ENCODE measurements at regions not wholly inside any gene's neighbourhood (a gene's known extent, or its start where the extent isn't known, plus 50 kb on each side); places are given as distances from the start of the nearest gene placed in this dataset.

GRCh38 chr14:106845286-106846087, 1319.1 kb downstream of the TMEM121 start (continued):
- no peak for TF ChIP-seq SCMH1 (CRISPR knock-in tag; IDR thresholded peaks at IDR 0.05; ENCODE audit: borderline replicate concordance)
- TF ChIP-seq LRRFIP1 (CRISPR knock-in tag; conservative IDR thresholded peaks at IDR 0.05): no peak
- no peak for TF ChIP-seq U2AF2 (IDR thresholded peaks at IDR 0.05; ENCODE audit: low read depth, low read length)
- no peak for TF ChIP-seq E2F1 (CRISPR knock-in tag; IDR thresholded peaks at IDR 0.05)
- TF ChIP-seq ZNF550 (CRISPR knock-in tag; IDR thresholded peaks at IDR 0.05; ENCODE audit: borderline replicate concordance): no peak
- TF ChIP-seq, protein P1, sequence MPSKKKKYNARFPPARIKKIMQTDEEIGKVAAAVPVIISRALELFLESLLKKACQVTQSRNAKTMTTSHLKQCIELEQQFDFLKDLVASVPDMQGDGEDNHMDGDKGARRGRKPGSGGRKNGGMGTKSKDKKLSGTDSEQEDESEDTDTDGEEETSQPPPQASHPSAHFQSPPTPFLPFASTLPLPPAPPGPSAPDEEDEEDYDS (CRISPR knock-in tag; IDR thresholded peaks at IDR 0.05): peak; percentile 92
- no peak for TF ChIP-seq AGO1 (IDR thresholded peaks at IDR 0.05; ENCODE audit: low read depth, low read length, poor library complexity, severe bottlenecking)
- TF ChIP-seq RCOR2 (CRISPR knock-in tag; IDR thresholded peaks at IDR 0.05): 0 out of 2 replicates have a peak, but pooled peaks have one; percentile 36
- TF ChIP-seq, protein P2, sequence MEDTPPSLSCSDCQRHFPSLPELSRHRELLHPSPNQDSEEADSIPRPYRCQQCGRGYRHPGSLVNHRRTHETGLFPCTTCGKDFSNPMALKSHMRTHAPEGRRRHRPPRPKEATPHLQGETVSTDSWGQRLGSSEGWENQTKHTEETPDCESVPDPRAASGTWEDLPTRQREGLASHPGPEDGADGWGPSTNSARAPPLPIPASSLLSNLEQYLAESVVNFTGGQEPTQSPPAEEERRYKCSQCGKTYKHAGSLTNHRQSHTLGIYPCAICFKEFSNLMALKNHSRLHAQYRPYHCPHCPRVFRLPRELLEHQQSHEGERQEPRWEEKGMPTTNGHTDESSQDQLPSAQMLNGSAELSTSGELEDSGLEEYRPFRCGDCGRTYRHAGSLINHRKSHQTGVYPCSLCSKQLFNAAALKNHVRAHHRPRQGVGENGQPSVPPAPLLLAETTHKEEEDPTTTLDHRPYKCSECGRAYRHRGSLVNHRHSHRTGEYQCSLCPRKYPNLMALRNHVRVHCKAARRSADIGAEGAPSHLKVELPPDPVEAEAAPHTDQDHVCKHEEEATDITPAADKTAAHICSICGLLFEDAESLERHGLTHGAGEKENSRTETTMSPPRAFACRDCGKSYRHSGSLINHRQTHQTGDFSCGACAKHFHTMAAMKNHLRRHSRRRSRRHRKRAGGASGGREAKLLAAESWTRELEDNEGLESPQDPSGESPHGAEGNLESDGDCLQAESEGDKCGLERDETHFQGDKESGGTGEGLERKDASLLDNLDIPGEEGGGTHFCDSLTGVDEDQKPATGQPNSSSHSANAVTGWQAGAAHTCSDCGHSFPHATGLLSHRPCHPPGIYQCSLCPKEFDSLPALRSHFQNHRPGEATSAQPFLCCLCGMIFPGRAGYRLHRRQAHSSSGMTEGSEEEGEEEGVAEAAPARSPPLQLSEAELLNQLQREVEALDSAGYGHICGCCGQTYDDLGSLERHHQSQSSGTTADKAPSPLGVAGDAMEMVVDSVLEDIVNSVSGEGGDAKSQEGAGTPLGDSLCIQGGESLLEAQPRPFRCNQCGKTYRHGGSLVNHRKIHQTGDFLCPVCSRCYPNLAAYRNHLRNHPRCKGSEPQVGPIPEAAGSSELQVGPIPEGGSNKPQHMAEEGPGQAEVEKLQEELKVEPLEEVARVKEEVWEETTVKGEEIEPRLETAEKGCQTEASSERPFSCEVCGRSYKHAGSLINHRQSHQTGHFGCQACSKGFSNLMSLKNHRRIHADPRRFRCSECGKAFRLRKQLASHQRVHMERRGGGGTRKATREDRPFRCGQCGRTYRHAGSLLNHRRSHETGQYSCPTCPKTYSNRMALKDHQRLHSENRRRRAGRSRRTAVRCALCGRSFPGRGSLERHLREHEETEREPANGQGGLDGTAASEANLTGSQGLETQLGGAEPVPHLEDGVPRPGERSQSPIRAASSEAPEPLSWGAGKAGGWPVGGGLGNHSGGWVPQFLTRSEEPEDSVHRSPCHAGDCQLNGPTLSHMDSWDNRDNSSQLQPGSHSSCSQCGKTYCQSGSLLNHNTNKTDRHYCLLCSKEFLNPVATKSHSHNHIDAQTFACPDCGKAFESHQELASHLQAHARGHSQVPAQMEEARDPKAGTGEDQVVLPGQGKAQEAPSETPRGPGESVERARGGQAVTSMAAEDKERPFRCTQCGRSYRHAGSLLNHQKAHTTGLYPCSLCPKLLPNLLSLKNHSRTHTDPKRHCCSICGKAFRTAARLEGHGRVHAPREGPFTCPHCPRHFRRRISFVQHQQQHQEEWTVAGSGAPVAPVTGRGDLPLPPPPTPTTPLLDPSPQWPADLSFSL (CRISPR knock-in tag; IDR thresholded peaks at IDR 0.05): no peak
- TF ChIP-seq ETV5 (CRISPR knock-in tag; IDR thresholded peaks at IDR 0.05; ENCODE audit: borderline replicate concordance): peak; percentile 52; the same call in 1 of the 2 replicates
- TF ChIP-seq ZBTB1 (CRISPR knock-in tag; IDR thresholded peaks at IDR 0.05; ENCODE audit: borderline replicate concordance): no peak
- no peak for TF ChIP-seq BCL3 (CRISPR knock-in tag; IDR thresholded peaks at IDR 0.05)
- TF ChIP-seq NR2F2 (IDR thresholded peaks at IDR 0.05; ENCODE audit: borderline replicate concordance, low read depth): no peak
- TF ChIP-seq BRD4 (CRISPR knock-in tag; IDR thresholded peaks at IDR 0.05): no peak
- TF ChIP-seq ZNF337 (CRISPR knock-in tag; IDR thresholded peaks at IDR 0.05; ENCODE audit: borderline replicate concordance, low read depth): no peak
- no peak for TF ChIP-seq ZFAT (CRISPR knock-in tag; conservative IDR thresholded peaks at IDR 0.05)
- TF ChIP-seq MED1 (CRISPR knock-in tag; IDR thresholded peaks at IDR 0.05): peak; percentile 58

Measured in HepG2 (cell line).